COLO668 (cell line): ENCODE measurements at regions not wholly inside any gene's neighbourhood (a gene's known extent, or its start where the extent isn't known, plus 50 kb on each side); places are given as distances from the start of the nearest gene placed in this dataset.
"Not testable (repeated sequence)": the region's sequence is repeated elsewhere in the genome, so short reads cannot be mapped to it uniquely, and the experiment has no call there.

Source experiments
- DNase-seq: peaks from one replicate; lab custom pipeline; 2025; ENCODE audit not compliant: unreplicated experiment; lab: John Stamatoyannopoulos, UW

- DNase-seq = peak; percentile 37
These were observed 126.2 kb downstream of the CD164 start for GRCh38 chr6:109255946-109256640.

- DNase-seq = no peak
These were observed 127.2 kb downstream of the CD164 start for GRCh38 chr6:109255087-109255486.

- no peak for DNase-seq
These were observed 128.9 kb downstream of the CD164 start for GRCh38 chr6:109253366-109253765.

- DNase-seq = no peak
These were observed 129.8 kb downstream of the CD164 start for GRCh38 chr6:109252261-109253041.

GRCh38 chr6:109251839-109252238, 130.4 kb downstream of the CD164 start:
- no peak for DNase-seq

- not testable (repeated sequence) for DNase-seq
These were observed 131.6 kb downstream of the CD164 start for GRCh38 chr6:109250544-109251156.

GRCh38 chr6:109243863-109244825, 138.1 kb downstream of the CD164 start:
- DNase-seq = no peak

- DNase-seq = no peak
These were observed 139.3 kb downstream of the CD164 start for GRCh38 chr6:109242925-109243324.

- DNase-seq = no peak
These were observed 140.2 kb downstream of the CD164 start for GRCh38 chr6:109242029-109242428.

- no peak for DNase-seq
These were observed 141.1 kb downstream of the CD164 start for GRCh38 chr6:109241199-109241598.

GRCh38 chr6:109240370-109241084, 141.7 kb downstream of the CD164 start:
- DNase-seq = no peak

GRCh38 chr6:109239651-109240321, 142.5 kb downstream of the CD164 start:
- DNase-seq = no peak

- no peak for DNase-seq
These were observed 143.1 kb downstream of the CD164 start for GRCh38 chr6:109239160-109239559.

GRCh38 chr6:109238396-109238795, 143.1 kb downstream of the CEP57L1 start:
- no peak for DNase-seq

- no peak for DNase-seq
These were observed 142.7 kb downstream of the CEP57L1 start for GRCh38 chr6:109237986-109238329.

- no peak for DNase-seq
These were observed 142.0 kb downstream of the CEP57L1 start for GRCh38 chr6:109237077-109237985.

GRCh38 chr6:109236115-109237076, 141.1 kb downstream of the CEP57L1 start:
- peak; percentile 16 for DNase-seq
